DMS79 (cell line): ENCODE measurements at regions not wholly inside any gene's neighbourhood (a gene's known extent, or its start where the extent isn't known, plus 50 kb on each side); places are given as distances from the start of the nearest gene placed in this dataset.
"Not testable (repeated sequence)": the region's sequence is repeated elsewhere in the genome, so short reads cannot be mapped to it uniquely, and the experiment has no call there.

Source experiments
- DNase-seq: peaks from one replicate; lab custom pipeline; 2025; lab: John Stamatoyannopoulos, UW

DNA sequence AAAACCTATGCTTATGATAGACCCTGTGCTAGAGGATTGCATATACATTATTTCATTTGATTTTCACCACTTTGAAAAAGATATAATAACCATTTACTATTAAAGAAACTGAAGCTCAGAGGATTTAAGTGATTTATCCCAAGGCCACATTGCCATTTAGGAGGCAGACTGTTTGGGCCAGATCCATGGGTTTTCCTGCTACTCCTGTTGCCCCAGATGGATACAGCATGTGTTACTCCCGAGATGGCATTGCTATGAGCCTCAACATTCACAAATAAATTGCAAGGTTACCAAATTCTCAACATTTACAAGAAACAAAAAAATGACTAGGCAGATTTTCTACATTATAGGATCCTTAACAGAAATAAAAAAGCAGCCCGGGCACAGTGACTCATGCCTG lies 322.1 kb upstream of the SOX9 start:
- no peak for DNase-seq

DNA sequence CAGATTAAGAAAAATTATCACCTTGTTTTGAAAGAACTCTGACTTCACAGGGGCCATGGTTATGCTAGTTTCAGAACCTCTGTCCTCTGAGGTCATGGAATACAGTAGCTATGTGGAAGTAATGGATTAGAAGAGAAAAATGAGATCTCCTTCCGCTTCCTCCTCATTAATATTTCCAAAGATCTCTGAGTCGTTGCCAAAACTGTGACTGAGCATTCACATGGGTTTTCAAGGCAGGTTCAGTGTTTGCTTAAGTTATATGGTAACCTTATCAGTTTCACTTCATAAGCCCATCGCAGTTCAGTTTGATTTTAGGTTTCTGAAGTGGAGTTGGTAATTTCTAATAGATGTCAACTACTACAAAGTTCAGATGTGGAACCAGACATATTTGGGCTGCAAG lies 321.2 kb upstream of the SOX9 start:
- DNase-seq, result no peak

DNA sequence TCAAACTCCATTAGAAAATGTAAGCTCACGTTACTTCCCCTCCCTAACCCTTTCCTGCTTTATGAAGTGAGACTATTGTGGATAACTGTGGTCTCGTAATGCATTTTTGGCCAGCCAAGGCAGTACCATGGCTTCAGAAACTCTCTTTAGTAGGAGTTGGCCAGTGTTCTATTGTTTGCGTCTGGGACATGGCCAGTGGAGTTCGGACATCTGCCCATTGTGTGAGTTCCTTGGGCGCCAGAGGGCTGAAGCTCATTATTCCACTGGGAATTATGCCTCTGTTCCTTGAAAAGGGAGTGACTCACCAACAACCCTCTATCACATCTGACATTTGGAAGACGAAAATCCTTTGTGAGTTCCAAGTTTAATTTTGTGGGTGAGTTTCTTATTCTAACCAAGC lies 319.5 kb upstream of the SOX9 start:
- DNase-seq, result no peak

GRCh38 chr17:71802663-71803062 lies 318.2 kb upstream of the SOX9 start:
- no peak for DNase-seq

DNA sequence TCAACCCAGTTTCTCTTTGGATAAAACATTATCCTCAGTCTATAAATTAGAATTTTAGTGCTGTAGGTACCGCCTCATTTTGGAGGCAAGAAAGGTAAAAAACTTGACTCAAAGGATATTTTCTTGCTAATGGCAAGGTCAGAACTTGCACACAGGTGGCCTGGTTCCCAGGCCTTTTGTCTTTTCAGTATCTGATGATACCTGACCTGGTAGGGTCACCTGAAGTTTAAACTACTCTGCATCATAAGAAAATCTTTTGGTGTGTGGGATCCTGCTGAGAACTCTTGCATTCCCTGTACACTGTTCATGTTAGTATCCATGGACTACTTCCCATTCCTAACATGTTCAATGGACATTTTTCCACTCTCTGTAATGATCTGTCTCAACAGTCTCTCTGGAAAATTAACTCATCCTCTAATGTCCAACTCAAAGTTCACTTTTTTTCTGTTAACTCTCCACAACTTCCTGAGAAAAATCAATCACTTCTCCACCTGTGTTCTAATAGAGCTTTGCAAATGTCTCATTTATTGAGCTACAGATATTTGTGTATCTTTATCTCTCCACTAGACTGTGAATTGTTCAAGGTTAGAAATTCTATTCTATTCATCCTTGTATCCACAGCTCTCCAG lies 317.1 kb upstream of the SOX9 start:
- DNase-seq, result no peak

DNA sequence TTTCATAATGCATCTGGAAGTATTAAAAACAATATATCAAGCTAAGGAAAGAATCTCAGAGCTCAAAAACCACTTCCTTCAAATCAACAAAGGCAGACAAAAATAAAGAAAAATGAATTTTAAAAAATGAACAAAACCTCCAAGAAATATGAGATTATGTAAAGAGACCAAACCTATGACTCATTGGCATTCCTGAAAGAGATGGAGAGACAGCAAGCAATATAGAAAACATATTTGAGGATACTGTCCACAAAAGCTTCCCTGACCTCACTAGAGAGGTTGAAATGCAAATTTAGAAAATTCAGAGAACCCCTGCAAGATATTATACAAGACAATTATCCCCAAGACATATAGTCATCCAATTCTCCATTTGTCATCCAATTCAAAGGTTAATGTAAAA lies 311.3 kb upstream of the SOX9 start:
- no peak for DNase-seq

- not testable (repeated sequence) for DNase-seq
Observed at GRCh38 chr17:71813861-71814260, 307.0 kb upstream of the SOX9 start.

DNA sequence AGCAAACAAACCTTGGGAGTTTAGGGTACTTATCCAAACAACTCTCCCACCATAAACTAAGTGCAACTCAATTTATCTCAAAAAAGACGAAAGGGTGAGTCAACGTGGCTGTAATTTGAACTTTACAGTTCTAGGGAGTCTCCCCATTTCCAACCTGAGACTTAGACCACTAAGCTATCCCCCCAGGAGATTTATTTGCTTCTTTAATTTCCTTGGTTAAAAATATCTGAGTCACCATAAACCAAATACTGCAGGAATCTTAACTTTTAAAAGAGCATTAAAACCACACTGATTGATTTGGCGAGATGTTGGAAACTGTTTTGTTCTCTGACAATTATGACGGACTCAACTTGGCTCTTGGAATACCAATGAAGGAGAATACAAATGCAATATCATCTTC lies 299.3 kb upstream of the SOX9 start:
- no peak for DNase-seq

DNA sequence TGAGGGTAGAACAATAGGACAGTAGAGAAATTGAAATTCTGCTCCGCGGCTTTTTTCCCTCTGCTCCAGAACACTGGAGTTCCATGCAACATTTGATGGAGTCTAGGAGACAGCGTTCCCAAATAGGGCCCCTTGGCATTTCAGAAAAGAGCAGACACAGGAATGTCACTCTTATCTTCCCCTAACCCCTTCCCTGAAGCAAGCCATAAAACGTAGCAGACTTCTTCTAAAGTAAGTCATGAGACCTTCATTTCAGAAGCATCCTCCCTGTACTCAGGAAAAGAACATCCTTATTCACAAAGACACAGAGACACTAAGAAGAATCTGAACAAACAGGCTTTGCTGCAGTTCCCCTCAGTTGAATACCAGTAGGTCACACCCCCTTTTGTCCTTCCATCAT lies 296.1 kb upstream of the SOX9 start:
- DNase-seq, result no peak

DNA sequence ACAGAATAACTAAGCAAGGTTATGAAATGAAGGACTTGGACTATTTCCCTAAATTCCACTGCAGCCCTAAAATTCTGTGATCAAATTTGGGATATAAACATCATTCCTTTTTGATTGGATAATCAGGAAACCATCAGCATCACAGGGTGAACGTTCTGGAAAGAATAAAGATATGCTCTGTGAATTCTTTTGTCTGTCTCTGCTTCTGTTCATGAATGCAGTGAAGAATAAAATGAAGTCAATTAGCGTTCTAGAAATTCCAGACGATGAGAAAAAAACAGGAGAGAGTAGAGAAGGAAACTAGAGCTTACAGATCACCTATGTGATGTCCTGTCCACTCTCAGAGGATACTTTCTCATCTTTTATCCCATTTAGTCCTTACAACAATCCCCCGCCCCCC lies 295.1 kb upstream of the SOX9 start:
- no peak for DNase-seq

DNA sequence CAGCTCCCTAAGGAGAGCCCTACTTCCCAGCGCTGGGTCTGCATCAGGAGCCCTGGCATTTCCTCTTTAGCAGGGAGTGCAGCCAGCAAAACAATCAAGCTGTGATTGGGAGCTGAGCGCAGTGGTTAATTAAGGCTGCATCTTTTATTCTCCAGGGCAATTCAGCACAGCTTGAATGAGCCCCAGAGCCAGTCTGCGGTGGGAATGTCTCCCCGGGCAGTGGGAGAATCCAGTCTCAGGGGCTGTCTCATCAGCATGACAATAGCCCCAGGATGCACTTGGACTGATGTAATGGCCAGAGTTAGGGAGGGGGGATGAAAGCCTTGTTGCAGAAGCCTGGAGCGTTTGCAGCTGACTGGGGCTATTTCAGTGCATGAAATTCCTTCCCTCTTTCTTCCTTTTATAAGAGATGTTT lies 292.6 kb upstream of the SOX9 start:
- no peak for DNase-seq

DNA sequence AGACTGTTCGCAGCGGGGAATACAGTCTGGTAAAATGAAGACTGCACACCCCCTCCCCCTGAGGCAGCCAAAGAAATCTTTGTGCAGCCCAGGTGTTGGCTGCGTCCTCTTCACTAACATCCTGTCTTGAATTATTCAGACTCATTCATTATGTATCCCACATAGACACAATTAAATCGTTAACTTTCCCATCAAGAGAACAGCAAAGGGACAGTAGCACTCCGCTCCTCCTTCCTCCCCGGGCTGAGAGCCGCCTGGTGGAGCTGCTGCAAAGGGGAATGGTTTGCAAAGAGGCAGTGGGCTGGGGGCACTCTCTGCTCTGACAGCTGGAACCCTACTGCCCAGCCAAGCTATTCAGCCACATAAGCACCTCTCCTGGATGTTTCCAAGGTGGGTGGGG lies 290.0 kb upstream of the SOX9 start:
- DNase-seq, result no peak

DNA sequence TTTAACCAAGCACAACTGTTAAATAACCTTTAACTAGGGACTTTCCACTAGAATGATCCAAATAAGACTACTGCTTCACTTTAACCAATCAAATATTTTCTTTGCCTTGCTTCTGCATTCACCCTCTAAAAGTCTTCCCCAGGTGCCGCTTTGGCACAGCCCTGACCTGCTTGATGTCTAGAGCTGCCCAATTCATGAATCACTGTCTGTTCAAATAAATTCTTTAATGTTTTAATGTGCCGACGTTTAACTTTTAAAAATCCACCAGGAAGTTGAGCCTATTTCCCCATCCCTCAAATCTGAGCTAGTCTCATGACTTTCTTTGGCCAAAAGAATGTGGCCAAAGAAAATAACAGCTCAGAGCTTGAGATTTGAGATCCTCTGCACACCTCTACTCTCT lies 277.8 kb upstream of the SOX9 start:
- no peak for DNase-seq

- DNase-seq, result no peak
Observed at GRCh38 chr17:71845337-71845736, 275.5 kb upstream of the SOX9 start.

DNA sequence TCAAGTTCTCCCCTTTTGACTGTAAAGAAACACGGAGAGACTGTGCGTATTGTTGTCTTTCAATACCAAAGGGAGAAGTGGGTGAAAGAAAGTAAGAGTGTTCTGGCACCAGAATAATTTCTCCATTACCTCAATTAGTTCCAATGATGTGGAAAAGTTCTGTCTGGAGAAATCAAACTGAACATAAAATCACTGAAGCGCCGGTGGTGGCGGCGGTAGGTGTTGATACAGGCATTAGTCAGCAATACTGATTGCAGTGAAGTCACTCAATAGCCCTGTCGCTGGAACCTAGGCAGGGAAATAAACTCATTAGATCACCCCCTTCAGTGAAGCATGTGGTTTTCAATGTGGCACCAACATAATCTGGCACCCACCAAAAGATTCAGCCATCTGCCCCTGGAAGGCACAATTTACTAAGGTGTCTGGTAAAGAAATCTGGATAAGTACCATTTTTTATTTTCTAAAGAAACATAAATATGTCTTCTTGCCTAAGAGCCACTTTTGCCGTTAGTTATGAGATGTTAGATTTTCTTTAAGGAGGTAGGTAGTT lies 274.2 kb upstream of the SOX9 start:
- no peak for DNase-seq

- DNase-seq, result no peak
Observed at GRCh38 chr17:71849783-71850768, 270.7 kb upstream of the SOX9 start.

DNA sequence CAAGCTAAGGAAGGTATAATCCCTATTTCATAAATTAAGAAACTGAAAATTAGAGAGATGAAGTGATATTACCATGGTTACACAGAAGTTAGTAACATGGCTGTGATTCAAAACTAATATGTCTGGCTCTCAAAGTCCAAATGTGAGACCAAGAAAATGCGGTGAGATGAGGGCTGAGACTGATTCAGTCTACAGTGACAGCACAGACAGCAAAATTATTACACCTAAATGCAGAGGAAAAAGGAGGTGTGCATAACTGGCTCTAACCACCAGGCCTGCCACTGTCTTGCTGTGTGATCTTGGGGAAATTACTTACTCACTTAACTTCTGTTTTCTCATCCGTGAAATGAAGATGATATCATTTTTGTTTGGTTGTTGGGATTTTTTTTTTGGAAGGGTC lies 270.0 kb upstream of the SOX9 start:
- DNase-seq, result no peak

DNA sequence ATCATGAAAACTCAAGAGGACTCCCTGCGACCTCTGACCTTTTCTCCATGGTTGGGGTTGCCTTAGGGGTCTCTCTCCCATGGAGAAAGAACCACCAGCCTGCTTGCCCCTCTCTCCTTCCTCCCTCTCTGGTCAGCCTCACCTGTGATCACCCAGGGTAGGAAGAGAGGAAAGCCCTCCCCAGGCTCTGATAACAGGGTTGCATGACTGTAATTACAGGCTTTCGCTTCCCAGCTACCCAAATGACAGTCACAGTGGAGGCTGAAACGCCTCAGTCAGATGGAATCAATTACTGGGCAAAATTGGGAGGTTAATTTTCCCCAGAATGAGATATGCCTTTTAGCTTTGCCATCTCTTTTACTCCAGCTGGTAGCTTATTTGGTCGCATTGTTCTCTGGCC lies 265.8 kb upstream of the SOX9 start:
- no peak for DNase-seq

DNA sequence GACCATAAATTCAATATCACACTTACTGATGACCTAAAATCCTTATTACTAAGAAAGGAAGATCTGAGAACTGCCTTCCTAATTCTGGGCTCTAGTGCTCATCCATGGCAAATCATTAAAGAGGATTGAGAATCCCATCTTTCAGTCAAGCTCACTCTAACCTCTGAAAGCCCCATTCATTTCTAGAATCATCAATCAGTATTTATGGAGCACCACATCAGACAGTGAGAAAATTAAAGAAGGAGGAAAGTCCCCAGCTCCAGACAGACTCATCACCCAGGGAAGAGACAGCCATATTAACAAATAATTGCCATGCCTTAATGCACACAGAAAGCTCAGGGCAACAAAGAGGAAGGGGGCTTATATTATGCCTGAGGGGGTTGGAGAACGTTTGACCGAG lies 256.1 kb upstream of the SOX9 start:
- no peak for DNase-seq

- no peak for DNase-seq
Observed at GRCh38 chr17:71866095-71866494, 254.7 kb upstream of the SOX9 start.

- no peak for DNase-seq
Observed at GRCh38 chr17:71869293-71869692, 251.5 kb upstream of the SOX9 start.

DNA sequence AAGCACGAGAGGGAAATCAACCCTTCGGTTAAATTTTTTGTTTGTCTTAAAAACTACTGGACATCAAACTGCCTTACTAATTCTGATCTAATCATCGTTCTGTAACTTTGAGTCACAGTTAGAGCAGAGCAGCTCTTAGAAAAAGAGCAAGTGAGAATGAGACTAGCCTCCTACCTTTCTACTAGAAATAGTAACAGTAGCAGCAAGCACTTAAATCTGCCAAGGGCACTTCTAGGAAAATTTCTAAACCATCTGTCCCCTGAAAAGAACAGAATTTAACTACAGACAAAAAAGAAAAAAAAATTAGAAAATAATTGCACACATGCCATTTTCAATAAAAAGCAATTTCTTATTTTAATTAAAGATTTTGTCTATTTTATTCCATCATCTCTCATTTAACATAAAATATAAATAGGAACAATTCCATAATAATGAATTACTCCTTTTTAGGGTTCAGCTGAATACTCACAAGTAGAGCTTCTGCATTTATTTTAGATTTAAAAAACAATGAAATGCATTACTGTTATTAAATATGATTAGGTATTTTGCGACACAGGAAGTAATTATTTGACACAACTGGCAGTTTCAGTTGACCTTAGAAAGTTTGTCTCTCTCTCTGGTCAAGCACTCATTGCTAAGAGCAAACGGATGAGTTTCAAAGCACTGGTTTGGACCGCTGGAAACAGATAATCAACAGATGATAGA lies 250.8 kb upstream of the SOX9 start:
- DNase-seq, result no peak

GRCh38 chr17:71870546-71870862 lies 250.3 kb upstream of the SOX9 start:
- DNase-seq, result no peak
